GM21786 (cell line): ENCODE measurements at regions not wholly inside any gene's neighbourhood (a gene's known extent, or its start where the extent isn't known, plus 50 kb on each side); places are given as distances from the start of the nearest gene placed in this dataset.

ENCODE experiments used
- ATAC-seq: cut with Tn5 transposase; IDR thresholded peaks from one replicate; pipeline ENCODE4 v1.9.1; 2021; ENCODE audit not compliant: unreplicated experiment

DNA sequence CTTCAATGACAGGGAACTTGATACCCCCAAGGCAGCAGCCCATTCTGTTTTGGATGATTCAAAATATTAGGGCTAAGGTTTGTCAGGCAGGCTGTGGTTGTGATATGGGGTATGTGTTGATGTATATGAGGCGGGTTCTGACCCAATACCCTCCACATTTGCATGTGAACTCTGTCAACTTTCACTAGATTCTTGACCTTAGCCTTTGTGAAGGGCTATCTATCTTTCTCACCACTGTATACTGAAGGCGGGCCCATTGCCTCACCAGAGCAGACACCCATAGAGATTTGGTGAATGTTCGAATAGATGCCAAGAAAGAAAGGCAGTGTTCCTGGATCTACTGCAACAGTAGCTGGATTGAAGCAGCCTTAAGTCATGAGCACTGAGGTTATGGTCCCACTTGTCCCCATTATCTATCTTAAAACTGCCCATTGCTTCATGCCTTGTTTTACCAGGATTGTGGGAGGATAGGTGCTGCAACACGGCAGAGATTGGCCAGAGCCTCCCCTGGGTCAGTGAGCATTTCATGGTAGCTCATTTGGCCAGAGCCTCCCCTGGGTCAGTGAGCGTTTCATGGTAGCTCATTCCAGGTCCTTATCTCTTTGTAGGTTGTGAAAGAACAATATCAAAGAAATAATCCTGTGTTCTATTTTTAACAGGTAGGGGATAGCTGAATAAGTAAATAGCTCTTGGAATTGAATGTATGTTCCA, 399.6 kb downstream of the TMEM135 start:
- ATAC-seq = no peak

DNA sequence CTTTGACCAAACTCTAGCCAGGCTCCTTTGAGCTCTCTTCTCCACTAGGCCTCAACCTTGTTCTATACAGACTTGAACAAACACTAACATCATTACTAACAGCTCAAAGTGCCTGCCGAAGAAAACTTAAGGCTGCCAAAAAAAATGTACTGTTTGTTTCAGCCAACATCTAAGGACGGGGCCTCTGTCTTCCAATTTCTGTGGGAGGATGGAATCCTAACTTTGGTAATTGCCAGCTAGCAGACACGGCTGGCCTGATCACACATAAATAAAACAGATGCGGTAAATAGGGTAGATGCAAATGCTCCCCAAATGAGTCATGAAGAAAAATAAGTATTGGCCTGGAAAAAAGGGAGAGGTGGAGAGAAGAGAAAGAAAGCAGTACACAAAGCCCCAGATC, 394.3 kb downstream of the TMEM135 start:
- ATAC-seq = no peak

DNA sequence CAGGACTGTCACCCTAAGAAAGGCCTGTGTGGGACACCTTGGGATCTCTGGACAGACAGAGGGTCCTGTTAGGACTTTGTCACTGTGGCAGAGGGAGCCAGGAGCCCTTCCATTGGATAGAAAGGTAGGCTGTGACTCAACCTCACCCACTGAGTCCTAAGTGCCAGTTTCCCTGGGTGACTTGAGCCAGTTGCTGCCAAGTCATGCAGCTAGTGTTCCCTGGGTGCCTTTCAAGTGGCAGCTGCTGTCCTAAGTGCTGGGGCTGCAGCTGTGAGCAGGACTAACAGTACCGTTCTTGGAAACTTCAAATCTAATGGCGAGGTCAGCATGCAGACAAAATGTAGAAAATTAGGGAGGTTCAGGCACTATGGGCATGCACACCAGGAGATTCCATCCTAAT, 393.7 kb downstream of the TMEM135 start:
- ATAC-seq = no peak

DNA sequence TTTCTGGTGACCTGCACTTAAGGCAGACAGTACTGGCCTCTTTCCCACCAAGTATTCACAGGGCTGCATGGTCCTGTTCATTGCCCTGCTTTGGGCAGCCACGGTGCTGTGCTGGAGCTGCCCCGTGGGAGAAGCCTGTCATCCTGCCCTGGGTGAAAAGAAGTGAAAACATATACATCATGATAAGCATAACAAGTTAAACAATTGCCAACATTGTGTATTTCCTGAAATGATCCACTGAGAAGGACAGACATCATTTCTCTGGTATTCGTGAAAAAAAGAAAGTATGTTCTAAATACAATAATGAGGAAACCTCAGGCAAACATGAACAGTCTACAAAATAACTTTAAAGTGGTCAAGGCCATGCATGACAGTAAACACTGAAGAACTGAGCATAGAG, 393.1 kb downstream of the TMEM135 start:
- ATAC-seq = no peak

DNA sequence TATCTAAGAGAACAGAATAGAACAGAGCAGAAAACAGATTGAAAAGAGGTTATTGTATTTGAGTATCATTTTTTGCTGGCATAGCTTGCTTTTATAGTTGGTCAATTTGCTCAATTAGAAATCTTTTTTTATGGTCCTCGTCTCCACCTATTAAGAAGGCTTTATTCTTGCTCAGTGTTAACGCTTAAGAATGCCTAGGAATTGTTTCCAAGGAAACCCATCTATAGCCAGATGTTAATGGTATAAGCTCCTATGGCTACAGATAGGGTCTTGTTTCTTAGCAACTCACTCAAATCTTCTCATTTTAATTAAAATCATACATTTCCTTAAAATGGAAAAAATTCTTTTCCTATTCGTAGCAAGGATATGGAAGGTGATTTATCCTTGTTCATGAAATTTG, 392.3 kb downstream of the TMEM135 start:
- no peak for ATAC-seq

DNA sequence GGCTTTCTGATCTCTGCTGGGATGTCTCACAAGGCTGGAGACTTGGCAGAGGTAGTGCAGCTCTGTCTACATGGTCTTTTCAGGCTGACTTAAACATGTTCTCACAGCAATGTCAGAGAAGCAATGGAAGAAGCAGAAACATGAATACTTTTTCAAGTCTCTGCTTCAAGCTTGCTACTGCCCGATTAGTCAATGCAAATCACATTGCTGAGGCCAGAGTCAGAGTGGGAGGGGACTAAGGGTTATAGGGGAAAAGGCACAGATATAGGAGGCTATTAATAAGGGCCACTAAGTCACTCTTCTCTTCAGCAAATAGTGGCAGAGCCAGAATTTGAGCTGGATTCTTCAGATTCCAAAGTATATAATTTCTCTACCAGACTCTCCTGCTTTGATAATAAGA, 390.5 kb downstream of the TMEM135 start:
- ATAC-seq = no peak

DNA sequence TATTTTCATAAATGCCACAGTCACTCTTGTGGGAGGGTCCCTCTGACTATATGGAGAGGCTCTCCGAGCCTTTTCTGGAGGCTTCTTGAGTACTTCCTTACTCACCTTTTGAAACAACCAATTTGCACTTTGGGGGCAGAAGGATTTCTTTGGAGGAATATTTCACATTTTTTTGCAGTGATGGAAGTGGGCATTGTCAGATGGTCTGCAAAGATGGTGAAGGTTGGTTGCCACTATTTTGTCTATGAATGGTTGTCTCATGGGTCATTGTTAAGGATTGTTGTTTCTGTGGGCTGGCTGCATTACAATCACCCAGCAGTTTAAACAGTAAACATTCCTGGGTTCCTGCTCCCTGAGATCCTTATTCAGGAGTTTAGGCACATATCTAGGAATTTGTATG, 388.2 kb downstream of the TMEM135 start:
- no peak for ATAC-seq

DNA sequence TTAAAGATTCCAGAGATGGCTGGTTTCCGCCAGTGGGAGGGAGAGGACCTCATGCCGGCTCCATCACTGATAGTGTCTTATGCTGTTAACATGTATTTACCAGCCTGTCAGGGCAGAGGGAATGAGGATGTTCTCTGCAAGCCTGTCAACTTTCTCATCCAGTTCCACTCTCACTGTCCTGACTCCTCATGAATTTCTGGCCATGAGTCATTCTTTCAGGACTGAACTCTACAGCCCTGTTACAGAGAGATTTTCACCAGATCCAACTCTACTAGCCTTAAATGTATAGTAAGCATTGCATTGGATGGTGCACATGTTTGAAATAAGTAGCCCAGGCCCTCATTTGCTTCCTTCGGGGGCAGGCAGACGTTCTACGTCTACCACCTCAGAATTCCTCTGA, 387.7 kb downstream of the TMEM135 start:
- ATAC-seq = no peak

DNA sequence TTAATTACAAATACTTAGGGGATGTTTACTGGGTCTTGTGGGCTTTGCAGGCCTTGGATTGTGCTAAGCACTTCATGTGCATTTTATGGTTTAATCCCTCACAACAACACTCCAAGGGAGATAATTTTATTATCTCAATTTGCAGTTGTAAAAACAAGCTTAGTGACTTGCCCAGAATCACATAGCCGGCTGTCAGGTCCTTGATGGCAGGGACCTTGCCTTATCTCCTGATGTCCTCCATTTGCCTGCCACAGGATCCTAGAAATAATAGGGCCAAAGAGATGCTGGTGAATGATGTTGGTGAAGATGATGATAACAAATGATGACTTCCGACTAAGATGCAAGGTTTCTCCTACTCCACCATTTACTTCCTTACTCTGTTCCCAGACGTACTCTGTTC, 385.4 kb downstream of the TMEM135 start:
- no peak for ATAC-seq

DNA sequence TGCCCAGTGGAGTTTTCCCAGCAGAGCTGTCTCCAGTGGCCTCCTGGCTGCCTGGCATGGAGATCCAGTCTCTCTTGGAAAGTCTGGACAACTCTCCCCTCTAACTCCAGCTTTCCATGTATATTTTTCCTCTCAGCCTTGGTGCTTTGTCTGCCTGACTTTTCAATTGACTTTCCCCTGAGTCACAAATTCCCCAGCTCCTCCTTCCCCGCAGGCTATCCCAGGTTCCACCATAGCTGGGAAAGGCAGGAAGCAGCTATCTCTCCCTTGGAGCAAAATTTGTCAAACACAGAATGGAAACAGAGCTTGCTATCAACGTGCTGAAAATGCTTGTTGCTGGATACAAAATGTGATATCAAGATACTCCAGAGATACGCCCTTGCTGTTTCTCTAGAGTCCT, 384.8 kb downstream of the TMEM135 start:
- ATAC-seq = no peak

DNA sequence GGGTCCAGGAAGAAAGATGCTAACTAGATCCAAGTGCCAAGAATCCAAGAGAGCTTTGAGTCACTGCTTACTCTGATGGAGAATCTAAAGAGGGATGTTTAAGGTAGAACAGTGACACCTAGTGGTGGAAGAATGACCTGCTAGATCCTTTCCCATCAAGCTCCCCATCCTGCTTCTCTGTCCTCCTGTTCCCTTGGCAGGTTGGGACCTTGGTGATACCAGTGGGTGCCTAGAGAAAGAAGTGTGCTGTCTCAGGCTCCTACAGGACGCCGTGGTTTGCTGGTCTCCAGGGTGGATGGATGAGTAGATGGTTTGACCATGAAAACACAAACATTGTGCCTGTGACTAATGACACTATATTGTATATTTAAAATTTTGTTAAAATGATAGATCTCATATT, 383.7 kb downstream of the TMEM135 start:
- peak; percentile 78 for ATAC-seq

DNA sequence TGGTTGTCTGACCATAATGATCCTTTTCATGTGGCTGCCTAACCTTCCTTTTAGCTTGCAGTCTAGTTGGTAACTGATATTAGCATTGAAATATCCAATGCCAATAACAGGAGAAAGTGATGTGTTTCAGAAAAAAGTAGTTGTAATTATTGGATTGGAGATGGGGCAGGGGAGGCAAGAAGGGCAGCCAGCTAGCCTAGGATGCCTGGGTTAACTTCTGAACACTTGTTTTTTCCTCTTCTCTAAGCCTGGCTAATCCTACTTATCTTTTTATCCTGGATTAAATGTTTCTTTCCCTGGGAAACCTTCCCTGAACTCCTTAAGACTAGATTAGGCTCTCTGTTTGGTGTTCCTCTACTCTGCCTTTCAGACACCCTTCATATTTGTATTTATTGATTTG, 380.2 kb downstream of the TMEM135 start:
- ATAC-seq = no peak

DNA sequence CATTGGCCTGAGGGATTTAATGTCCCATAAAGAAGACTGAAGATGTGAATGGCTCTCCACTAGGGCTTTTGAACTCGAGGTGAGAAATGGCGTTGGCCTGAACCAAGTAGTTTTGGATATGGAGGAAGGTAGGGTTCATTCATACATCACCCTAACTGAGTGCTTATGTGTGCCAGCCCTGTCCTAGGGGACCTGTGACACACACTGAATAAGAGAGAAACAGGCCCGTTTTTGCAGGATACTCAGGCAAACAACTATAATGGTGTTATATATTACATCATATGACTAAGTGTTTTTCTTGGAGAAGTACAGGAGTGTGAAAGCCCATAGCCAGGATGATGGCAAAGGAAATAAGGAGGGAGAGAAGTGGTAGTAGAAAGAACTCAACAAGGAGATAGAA, 368.1 kb downstream of the TMEM135 start:
- ATAC-seq = no peak

DNA sequence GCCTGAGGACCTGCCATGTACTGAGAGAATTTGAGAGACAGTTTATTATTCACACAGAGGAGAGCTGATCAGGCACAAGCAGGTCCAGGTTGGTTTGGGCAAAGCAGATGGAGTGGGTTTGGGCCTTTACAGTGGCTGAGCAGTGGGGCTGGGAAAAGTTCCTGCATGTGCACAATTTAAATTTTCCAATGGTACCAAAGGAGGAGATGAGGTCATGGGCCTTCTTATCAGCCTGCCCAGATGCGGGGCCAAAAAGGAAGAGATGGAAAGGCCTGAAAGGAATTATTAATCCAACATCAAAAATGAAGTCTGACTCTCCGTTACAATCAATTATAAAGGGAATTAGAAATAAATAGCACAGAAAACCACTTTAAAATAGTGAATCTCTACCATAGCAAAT, 367.6 kb downstream of the TMEM135 start:
- no peak for ATAC-seq

DNA sequence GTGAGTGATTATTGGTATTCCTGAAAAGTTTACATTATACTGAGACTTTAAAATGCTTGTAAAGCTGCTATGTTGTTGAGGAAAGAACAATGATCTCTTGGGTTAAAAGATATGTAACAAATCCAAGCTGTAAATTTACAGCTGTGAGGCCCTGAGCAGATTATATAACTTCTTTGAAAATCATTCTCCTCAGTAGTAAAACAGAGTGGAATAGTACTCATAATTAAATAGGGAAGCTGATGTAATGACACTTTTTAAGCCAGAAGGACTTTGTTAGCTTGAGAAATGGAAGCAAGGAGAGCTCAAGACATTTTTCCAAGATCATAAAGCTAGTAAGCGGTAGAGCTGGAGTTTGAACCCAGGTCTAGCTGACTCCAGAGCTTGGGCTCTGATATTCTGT, 363.9 kb downstream of the TMEM135 start:
- ATAC-seq = no peak

DNA sequence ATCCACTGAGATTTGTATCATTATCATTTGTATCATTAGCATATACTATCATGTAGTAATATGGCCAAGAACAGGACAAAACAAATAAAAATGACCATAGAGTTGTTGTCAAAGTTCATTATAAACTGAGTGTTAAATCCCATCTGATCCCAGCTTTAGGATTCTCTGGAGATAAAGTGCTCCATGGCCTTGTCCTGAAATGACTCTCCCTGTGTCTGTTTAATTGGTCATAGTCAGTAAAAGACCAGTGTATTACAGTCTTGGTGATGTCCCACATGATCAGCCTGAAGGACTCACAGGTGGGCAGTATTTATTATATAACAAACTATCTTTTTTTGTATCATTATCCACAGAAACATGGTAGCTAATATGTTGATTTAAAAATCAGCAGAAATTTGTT, 361.6 kb downstream of the TMEM135 start:
- no peak for ATAC-seq

DNA sequence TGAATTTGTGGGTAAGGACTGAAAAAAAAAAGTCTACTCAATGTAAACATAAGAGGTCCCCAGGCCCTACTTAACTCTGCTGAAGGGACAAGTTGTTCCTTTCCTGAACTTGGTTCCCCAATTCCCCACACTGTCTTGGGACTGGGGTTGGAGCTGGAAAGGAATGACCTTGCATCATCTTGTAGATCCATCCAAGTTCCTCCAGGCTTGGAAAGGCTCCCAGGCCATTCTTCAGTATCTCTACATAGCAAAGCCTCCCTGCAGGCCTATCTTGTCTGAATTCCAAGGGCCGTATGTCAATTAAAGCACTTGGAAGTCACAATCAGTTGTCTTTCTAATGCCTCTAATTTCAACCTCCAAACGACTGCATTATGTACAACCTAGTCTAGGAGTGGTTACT, 361.2 kb downstream of the TMEM135 start:
- no peak for ATAC-seq

DNA sequence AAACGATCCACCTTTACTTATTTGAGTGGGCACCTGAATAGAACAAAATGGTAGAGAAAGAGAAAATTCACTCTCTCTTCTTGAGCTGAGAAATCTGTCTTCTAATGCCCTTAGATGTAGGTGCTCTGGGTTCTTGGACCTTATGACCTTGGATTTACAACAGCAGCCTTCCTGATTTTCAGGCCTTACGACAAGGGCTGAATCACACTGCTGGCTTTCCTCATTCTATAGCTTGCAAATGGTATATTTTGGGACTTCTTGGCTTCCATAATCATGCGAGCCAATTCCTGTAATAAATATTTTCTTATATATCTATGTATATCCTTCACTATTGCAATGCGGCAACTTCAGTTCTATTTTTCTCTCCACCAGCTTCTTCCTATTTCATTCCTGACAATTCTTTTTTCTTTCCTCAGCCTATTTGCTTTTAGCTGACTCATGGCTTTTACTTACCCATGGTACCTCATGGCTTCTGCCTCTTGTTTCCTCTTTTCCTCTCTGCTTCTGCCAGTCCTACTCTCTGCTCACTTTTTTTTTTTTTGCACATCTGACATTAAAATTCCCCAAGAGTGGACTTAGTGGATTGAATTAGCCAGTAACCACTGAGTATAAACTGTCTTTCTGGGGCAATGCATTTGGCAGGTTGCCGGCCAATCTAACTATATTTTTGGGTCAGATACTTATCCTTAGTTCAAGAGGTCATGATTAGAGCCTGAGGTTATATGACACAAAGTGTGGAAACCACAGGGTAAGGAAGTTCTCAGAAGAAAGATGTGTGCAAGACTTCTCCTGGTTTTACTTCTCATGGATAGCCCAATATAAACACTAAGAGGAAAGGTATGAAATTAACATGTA, 359.5 kb downstream of the TMEM135 start:
- no peak for ATAC-seq

DNA sequence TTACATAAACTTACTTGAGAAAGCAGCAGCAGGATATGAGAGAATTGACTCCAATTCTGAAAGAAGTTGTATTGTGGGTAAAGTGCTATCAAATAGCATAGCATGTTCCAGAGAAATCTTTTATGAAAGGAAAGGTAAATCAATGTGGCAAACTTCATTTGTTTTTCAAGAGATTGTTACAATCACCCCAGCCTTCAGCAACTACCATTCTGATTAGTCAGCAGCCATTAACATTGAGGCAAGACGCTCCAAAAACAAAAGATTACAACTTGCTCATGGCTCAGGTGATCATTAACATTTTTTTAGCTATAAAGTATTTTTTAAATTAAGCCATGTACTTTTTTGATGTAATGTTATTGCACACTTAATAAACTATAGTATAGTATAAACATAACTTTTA, 357.2 kb downstream of the TMEM135 start:
- ATAC-seq = no peak

DNA sequence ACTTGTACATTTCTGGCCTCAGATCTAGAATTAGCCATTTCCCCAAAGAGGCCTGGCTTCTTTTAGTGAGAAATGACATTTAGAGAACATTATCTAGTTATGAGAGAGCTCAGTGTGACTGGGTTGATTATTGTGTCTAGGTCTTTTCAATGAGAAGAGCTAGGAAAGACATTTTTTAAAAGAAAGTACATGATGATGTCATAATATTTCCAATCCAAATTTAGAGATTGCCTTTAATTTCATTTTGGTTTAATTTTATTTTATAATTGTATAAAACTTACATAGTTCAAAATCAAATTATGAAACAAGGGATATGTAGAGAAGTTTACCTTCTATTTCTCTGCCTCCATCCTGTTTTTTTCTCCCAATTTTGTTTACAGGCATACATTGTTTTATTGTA, 354.9 kb downstream of the TMEM135 start:
- ATAC-seq = no peak

DNA sequence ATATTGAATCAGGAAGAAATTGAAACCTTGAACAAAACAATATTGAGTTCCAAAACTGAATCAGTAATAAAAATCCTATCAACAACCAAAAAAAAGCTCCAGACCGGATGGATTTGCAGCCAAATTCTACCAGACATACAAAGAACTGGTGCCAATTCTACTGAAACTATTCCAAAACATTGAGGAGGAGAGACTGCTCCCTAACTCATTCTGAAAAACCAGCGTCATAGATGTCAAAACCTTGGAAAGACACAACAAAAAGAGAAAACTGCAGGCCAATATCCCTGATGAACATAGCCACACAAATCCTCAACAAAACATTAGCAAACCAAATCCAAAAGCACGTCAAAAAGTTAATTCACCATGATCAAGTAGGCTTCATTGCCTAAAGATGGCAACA, 353.8 kb downstream of the TMEM135 start:
- ATAC-seq = no peak

DNA sequence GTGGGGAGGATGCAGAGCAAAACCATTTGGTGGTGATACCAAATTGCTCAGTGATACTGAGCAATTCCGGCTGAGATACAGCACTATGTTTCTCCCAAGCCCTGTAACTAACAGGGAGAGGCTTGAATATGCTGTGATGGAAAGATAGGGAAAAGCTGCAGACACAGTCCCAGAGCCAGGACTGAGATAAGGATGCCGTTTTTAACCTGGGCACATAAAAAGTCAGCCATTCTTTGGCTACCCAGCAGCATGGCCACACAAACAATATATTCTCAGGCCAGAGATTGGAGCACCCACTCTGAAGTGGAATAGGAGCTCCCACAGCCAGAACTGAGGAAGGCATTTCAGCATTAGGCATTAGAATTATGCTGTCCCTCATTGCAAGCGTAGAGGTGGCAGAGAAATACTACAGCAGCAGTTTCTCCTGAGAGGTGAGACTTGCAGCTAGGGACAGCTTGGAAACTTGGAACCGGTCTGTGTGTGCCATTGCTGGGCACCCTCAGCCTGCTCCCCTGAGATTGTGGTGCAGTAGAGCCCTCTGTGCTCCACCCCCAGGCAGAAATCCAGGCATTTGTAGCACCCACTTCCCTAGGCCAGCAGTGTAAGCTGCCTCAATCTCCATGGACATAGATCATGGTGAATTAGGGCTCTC, 346.5 kb downstream of the TMEM135 start:
- ATAC-seq = no peak
